Activated T-cell treated with anti-CD3 and anti-CD28 coated beads for 48 hours (primary cell): ENCODE measurements at regions not wholly inside any gene's neighbourhood (a gene's known extent, or its start where the extent isn't known, plus 50 kb on each side); places are given as distances from the start of the nearest gene placed in this dataset.
"Not testable (repeated sequence)": the region's sequence is repeated elsewhere in the genome, so short reads cannot be mapped to it uniquely, and the experiment has no call there.

Experiments used
- DNase-seq: peaks from one replicate; pipeline ENCODE4 v3.0.0-alpha.2; 2020; ENCODE audit warnings: low read depth

DNA sequence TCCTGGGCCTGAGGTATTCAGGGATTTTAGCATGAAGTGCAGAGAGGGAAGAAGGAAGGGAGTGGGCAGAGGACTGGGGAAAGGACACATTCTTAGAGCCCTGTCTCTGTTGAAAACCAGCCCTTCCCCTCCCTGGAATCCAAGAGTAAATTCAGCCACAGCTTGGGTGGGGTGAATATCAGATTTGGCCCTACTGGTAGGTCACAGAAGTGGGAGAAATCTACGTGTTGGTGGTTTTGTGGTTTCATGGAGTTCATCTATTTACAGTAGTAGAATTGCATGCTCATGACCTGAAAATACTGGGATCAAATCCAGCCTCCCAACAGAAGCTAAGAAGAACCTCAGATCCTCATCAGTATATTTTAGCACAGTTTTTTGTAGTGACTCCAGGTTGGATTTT, 404.4 kb downstream of the BMP2 start:
- DNase-seq, result no peak

DNA sequence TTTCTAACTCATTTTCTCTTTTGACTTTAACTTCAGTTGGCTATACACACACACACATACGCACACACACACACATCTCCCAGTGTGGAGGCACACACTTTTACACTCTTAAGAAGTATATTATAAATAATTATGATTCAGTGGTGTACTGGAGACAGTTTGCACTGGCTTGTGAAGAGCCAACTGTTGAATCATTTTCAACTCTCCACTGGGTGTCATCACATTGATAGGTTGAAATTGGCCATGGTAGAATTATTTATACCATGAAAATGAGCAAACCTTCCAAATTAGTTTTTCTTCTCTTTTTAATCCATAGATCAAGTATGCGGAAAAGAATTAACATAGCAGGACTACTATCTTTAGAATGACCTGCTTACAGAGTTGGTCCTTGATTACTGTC, 407.1 kb downstream of the BMP2 start:
- DNase-seq, result no peak

DNA sequence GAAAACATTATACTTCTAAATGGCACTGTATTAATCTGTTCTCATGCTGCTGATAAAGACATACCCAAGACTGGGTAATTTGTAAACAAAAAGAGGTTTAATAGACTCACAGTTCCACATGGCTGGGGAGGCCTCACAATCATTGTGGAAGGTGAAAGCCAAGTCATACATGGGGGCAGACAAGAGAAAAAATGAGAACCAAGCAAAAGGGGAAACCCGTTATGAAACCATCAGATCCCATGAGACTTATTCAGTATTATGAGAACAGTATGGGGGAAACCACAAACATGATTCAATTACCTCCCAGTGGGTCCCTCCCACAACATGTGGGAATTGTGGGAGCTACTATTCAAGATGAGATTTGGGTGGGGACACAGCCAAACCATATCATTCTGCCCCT, 408.3 kb downstream of the BMP2 start:
- DNase-seq, result not testable (repeated sequence)

DNA sequence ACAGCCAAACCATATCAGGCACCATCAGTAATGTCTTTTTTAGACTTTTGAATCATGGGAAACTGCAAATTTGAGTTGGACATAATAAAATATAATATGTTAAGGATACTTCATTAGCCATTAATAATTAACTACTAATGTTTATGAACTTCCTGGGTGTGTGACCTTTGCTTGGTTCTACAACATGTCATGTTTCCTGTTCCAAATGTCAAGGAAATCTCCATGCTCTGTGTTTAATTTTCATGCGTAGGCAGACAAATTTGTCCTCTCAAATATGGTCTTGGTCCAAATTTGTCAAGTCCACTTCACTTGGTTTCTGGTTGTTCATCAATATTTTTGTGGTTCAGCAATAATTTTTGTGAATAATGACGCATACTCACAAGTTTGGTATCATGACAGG, 410.5 kb downstream of the BMP2 start:
- DNase-seq, result no peak

DNA sequence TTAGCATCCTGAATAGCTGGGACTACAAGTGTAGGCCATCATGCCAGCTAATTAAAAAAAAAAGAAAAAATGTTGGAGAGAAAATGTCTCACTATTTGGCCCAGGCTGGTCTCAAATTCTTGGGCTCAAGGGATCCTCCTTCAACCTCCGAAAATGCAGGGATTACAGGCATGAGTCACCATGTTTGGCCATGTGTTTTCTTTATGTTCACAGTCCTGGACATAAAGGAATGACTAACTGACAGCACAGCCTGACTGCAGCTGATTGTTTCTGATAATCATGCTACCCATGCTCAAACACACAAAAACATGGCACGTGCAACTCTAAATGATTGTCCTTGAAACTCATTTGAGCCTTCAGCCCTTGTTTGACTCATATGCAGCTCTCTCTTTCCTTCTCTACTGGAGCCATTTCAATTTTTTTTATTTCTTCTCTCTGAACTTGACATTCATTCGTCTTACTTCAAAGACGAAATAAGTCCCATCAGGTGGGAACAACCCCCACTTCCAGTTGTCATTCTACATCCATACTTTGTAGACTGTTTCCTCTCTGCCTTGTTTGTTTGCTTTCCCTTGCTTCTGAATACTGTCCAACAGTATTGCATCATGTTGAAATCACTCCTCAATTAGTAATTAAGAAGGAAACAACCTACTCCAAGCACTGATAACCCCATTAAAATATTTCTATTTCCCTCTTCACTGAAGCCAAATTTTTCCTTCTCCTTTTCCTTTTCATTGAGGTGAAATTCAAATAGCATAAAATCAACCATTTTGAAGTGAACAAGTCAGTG, 413.0 kb downstream of the BMP2 start:
- no peak for DNase-seq

DNA sequence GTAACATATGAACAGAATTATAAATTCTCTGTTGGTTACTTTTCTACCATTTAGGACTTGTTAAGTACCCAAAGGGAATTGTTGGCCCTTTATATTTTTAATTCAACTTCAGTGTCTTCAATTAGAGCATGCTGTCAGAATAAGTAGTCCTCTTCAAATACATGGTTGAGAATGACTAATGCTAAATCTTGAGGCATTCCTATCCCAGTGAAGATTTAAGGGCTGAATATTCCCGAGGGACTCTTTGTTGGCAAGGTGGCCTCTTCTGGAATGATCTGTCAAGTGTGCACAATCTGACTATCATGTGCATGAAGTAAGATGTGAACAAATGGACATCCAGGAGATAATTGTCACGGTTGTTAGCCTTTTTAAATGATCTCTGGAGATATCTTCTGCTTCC, 421.7 kb downstream of the BMP2 start:
- no peak for DNase-seq

DNA sequence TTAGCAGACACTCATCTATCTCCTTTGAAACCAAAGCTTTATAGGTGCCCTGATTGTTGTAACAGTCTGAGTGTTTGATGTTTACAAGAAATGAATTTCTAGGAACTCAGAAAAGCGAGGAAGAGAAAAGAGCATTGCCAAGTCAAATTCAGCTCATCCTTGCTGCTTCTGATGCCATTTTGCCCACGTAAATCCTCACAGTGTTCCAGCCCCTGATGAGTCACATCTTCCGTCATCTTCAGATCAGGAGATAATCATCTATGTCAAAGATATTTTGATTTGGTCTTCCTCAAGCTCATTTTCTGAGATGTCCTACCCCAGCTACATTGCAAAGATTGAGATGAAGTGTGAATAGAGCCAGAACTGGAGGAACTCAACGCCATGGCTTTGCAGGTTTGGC, 426.2 kb downstream of the BMP2 start:
- no peak for DNase-seq

DNA sequence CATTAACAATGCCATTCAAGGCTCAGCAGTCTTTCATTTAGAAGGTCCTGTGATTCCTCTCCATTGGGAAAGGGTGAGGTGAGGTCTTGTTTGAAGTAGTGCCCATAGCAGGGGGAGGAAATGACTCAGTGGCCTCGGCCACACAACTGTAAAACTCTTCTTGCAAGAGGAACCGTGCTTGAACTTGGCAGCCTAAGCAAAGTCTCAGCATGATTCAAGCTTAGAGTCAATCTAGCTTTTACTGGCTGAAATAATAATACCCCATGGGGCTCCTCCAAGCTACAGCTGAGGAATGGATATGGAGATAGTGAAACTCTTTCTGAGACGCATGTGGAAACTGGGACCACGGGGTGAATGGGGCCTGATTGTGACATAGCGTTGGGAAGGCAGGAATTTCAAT, 428.2 kb downstream of the BMP2 start:
- no peak for DNase-seq

DNA sequence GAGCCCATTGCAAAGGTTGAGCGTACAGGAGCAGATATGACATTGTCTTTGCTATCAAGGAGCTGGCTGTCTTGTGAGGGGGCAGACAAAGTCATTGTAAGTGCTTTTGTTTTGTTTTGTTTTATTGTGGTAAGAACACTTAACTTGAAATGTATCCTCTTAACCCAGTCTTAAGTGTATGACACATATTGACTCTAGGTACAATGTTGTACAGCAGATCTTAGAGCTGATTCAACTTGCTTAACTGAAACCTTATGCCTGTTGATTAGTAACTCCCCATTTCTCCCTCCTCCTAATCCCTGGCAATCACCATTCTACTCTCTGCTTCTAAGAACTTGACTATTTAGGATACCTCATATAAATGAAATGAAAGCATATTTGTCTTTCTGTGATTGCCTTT, 429.0 kb downstream of the BMP2 start:
- DNase-seq, result no peak

DNA sequence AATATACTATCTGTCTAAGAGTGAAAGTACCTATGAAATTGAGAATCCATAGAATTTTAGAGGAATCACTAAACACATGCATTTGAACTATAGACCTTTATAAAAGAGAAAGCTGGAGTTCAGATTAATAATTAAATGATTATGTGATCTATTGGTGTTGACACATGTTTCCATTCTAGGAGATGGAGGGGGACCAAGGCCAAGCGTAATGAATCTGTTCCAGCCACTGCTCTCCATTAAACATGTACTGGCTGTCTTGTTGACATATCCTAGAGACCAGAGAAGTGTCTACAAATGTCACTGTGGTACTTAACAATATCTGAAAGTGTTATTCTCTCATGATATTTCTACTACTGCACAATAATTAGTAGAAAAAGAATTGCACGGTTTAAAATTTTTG, 432.4 kb downstream of the BMP2 start:
- DNase-seq, result no peak

DNA sequence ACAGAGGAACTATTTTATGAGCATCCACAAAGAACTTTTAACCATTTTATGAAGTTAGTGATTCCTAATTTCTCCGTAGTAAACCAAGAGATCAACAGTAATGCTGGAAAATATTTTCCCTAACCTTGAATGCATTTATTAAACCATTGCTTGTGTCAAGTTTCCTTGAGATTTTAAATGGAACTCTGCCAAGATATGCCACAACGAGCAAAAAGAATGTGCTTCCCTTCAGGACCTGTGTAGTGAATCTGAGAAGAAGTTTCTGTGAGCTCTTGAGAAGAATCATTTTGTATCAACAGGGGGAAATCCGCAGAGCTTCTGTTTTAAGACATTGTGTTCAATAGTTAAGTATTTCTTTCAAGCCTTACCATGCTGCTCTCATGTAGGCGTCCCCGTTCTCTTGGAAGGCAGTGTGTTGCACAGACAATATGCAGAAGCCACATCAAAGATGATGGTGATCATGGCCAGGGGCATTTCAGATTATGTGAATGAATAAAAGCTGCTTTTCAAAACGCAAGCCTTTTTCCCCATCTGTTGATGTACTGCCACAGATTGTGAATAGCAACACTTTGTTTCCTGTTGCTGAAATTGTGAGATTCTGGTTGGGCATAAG, 439.8 kb downstream of the BMP2 start:
- DNase-seq, result no peak

DNA sequence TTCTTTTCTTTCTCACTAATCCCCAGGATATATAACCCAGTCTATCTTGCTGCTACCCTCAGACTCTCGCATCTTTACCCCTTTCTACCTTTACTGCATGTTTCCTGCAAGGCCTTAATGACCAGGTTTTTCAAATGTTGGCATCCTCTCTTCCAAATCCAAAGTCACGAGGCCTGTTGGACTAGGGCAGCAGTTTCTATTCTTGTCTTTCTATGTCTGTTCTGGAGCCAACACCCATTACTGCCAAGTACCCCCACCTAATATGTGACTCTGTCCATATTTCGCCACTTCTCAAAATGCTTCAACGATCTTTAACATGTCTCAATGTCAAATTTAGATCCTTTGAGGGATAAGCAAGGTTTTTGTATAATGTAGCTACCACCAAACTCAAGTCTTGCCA, 443.4 kb downstream of the BMP2 start:
- DNase-seq, result no peak

DNA sequence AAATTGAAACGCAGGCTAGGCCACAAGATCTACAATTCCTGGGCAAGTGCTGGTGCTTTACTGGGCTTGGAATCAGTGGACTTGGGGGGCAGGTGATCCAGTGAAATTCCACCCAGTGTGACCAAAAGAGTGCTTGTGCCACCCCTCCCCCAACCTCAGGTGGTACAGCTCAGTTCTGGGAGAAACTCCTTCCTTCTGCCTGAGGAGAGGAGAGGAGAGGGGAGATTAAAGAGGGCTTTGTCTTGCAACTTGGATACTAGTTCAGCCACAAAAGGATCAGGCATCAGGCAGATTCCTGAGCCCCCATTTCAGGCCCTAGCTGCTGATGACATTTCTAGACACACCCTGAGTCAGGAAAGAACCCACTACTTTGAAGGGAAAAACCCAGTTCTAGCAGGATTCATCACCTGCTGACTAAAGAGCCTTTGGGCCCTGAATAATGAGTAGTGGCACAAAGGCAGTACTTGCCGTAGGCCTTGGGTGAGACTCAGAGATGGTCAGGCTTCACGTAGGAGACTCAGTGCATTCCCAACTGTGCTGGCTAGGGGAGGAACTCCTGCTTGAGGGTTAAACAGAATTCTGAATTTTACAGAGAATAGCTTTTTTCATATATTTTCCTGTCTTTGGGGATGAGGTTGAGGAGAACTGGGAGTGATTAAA, 446.7 kb downstream of the BMP2 start:
- no peak for DNase-seq

DNA sequence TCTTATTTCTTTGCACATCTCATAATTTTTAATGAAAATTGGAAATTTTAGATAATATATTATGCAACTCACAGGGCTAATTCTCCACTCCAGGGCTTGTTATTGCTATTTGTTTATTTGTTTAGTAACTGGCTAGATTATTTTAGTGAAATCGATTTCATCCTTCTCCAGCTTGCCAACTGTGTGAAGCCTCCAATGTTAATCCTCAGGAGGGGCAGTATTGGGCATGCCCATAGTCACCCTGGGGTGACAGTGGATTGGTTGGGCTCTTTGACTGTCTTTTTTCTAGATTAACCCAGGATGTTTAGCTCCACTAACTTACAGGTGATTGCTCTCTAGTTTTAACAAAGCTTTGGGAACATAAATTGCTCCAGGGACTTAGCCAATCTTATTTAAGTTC, 450.1 kb downstream of the BMP2 start:
- no peak for DNase-seq

DNA sequence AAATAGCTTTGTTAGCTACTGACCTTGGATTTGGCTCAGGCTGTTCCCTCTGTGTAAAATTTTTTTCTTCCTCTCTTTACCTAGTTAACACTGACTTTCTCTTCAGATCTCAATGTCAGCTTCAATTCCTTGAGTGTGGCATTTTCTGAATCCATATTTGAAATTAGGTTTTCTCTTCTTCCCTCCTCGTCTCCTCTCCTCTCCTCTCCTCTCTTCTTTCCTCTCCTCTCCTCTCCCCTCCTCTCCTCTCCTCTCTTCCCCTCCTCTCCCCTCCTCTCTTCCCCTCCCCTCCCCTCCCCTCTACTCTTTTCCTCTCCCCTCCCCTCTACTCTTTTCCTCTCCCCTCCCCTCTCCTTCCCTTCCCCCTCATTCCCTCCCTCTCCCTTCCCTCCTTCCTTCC, 453.3 kb downstream of the BMP2 start:
- no peak for DNase-seq

DNA sequence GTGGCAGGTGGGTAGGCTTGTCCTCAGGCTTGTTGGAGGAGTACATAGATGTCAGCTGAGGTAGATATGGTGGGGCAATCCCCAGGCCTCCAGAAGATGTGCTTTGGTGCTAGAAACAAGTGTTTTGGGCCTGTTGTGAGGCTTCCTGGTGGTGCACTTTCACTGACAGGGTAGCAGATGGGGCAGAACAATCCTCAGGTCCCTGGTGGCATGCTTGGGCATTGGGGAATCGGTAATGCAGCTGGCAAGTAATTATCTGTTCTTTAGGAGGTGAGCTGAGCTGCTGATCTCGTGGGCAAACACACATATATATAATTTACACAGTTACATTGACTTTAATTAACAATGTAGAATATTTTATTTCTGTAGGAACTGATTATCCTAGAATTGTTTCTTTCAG, 458.7 kb downstream of the BMP2 start:
- DNase-seq, result no peak

DNA sequence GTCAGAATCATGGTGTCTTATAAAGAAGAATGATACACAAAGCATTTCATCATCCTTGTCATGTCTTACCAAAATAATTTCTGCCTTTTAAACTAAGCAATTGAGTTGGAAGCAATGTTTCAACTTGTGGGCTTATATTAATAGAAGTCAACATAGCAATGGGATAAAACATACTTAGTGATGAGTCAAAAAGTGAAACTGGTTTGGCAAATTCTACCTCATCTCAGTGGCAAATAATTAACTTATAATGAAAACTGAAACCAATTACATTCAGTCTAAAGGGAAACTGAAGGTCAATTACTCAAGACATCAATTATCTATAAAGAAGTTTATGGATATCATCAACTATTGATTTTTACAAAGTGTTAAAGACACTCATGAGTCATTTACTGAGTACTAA, 463.8 kb downstream of the BMP2 start:
- DNase-seq, result no peak

DNA sequence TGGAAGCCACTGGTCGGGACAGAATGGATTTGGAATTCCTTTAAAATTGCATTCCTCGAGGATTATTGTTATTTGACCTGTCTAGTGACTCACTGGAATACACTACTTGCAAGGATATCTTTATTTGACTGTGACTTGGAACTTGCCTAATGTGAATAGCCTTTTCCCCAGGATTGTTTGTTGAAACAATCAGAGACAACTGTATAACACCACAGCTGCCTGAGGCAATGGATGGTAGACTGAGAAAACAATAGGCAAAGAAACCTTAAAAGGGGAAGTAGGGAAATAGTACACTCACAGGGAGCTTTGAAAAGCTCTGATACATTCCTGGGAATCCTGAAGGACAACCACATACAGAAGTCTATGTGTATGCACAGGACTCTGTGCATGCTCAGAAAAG, 465.3 kb downstream of the BMP2 start:
- DNase-seq, result no peak

DNA sequence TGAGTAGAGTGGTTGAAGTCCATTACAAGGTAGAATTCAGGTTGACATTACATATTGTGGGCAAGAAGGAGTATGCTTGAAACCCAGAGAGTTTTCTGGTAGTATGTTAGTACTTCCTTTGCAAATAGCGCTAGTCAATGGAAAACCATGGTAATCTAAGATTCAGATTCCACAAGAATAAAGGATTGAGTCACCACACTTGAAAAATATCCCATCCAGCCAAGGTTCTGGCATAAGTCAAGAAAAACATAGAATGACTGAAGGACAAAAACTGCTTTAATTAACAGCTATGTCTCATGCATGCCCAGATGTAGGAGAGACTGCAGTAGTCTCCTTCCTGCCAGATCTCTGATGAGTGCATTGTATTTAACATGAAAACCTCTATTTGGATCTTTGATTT, 469.8 kb downstream of the BMP2 start:
- DNase-seq, result no peak

DNA sequence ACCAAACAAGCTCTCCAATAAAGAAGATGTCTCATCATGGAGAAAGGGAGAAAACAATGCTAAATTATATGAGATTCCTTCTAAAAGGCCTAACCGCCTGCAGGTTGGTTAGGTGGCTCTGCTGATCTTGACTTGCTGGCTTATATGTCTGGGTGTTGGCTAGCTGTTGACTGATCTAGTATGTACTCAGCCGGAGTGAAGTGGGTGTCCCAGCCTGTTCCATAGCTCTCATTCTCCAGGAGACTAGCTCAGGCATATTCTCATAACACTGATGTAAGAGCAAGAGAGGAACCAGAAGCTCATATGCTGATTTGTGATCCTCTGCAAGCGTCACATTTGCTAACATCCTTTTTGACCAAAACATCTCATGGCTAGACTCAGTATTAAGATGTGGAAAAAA, 473.0 kb downstream of the BMP2 start:
- no peak for DNase-seq

DNA sequence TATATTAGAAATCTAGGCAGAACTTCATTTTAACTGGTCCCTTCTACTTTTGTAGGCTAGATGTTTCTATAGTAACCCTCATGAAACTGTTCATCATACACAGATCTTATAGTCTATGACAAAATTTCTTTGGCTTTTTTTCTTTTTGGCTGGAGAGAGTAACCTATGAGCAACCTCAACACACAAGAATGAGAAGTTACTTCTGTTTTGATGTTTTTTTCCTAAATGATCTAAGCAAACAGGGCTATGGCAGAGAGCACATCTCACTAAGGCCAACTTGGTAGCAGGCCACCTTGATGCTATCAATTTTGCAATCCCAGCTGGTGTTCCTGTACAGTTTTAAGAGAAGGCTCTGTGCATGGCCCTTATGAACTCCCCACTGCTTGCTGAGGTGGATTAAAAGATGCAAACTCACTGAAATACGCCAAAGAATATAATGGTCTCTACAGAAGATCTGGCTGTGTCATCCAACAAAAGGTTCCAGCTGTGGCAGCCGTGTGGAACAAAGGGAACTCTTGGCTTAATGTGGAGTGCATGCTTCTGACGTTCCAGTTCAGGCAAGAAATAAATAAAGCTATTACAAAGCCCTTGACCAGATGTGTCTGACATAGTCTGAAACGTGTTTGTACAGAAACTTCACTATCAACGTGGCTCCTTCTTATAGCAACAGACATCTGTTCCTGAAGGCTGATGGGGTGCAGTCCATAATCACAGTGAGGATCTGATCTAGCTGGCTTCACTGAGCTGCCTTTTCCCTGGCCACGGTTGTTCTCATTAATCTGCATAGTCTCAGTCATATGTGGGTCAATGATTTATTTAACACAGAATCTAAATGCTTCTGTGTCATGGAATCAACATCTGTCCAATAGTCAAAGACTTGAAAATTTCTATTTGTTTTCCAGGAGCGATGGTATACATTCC, 481.1 kb downstream of the BMP2 start:
- no peak for DNase-seq

DNA sequence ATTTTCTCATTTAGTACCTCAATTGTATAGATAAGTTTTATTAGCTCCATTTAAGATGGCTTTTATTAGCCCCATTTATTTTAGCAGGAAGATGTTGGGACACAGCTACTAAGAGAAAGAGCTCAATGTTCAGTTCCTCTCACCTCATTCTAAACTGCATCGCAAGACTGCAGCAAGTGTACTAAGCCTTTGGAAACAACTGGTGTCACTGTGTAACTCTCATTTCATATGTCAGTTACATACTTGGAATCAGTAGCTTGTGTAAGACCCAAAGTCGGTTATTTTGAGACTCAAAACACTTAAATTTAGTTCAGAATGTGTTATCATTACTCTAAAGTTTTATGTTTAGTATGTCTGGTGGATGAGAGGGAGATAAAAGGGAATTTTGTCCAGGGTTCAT, 482.9 kb downstream of the BMP2 start:
- DNase-seq, result no peak

DNA sequence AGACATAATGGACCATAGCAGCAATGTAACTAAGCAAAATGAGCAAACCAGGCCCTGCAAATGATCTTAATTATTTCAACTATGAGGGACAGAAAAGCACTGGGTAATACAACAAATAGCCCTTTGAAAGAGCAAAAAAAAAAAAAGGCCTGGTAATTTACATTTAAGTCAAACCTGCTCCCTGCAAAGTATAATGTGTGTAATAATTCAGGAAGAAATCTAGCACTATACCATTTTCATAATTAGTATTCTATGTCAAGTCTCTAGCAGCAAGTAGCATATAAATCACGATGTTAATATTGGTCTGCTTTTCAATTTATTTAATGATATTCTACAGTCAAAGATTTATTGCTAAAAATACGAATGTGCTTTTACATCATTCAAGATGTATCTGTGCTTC, 489.6 kb downstream of the BMP2 start:
- DNase-seq, result no peak
